ENCODE measurements at regions not wholly inside any gene's neighbourhood (a gene's known extent, or its start where the extent isn't known, plus 50 kb on each side); places are given as distances from the start of the nearest gene placed in this dataset.

- TF ChIP-seq POLR2A (IDR thresholded peaks at IDR 0.05; ENCODE audit: low read depth, low read length): no peak
- TF ChIP-seq TAF1 (IDR thresholded peaks at IDR 0.05; ENCODE audit: borderline replicate concordance, low read depth, low read length): no peak
- no peak for TF ChIP-seq POLR2AphosphoS5 (IDR thresholded peaks at IDR 0.05; ENCODE audit: low read depth, low read length)
- no peak for DNase-seq (ENCODE audit: insufficient read length)
- no peak for FAIRE-seq
These were observed 1634.1 kb downstream of the PLA2G4A start for GRCh38 chr1:188462837-188463236.

GRCh38 chr1:188463919-188464318 lies 1635.2 kb downstream of the PLA2G4A start:
- TF ChIP-seq POLR2A (IDR thresholded peaks at IDR 0.05; ENCODE audit: low read depth, low read length) (no peak), TAF1 (IDR thresholded peaks at IDR 0.05; ENCODE audit: borderline replicate concordance, low read depth, low read length) (no peak), POLR2AphosphoS5 (IDR thresholded peaks at IDR 0.05; ENCODE audit: low read depth, low read length) (no peak)
- DNase-seq (ENCODE audit: insufficient read length) (no peak), FAIRE-seq (no peak)

DNA sequence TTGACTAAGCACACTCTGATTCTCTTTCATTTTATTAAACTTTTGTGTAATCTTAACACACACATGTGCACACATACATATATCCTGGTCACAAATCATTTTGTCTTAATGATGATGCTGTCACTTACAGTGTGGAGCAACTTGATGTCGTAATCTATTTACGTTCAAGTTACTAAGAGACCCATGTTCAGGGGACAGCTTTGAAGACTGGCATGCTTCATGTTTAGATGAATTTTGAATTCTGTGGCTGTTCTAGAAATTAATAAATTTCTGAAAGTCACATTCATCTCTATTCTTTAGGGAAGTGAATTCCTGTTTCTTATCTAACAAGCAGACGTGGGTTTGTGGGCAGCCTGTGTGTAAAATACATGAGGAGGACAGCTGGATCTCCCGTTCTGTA lies 1637.8 kb downstream of the PLA2G4A start:
- no peak for TF ChIP-seq TAF1 (IDR thresholded peaks at IDR 0.05; ENCODE audit: borderline replicate concordance, low read depth, low read length)
- no peak for TF ChIP-seq POLR2AphosphoS5 (IDR thresholded peaks at IDR 0.05; ENCODE audit: low read depth, low read length)
- TF ChIP-seq POLR2A (IDR thresholded peaks at IDR 0.05; ENCODE audit: low read depth, low read length): no peak
- no peak for DNase-seq (ENCODE audit: insufficient read length)
- FAIRE-seq: no peak

GRCh38 chr1:188476606-188477005 lies 1647.9 kb downstream of the PLA2G4A start:
- DNase-seq (ENCODE audit: insufficient read length) (no peak), FAIRE-seq (no peak)
- TF ChIP-seq POLR2A (IDR thresholded peaks at IDR 0.05; ENCODE audit: low read depth, low read length): no peak
- TF ChIP-seq TAF1 (IDR thresholded peaks at IDR 0.05; ENCODE audit: borderline replicate concordance, low read depth, low read length): no peak
- TF ChIP-seq POLR2AphosphoS5 (IDR thresholded peaks at IDR 0.05; ENCODE audit: low read depth, low read length): no peak

GRCh38 chr1:188489336-188490112 lies 1660.8 kb downstream of the PLA2G4A start:
- DNase-seq (ENCODE audit: insufficient read length) (no peak), FAIRE-seq (no peak)
- TF ChIP-seq POLR2AphosphoS5 (IDR thresholded peaks at IDR 0.05; ENCODE audit: low read depth, low read length) (no peak), POLR2A (IDR thresholded peaks at IDR 0.05; ENCODE audit: low read depth, low read length) (no peak), TAF1 (IDR thresholded peaks at IDR 0.05; ENCODE audit: borderline replicate concordance, low read depth, low read length) (no peak)

- no peak for DNase-seq (ENCODE audit: insufficient read length)
- TF ChIP-seq POLR2A (IDR thresholded peaks at IDR 0.05; ENCODE audit: low read depth, low read length) (no peak), TAF1 (IDR thresholded peaks at IDR 0.05; ENCODE audit: borderline replicate concordance, low read depth, low read length) (no peak)
- no peak for FAIRE-seq
These were observed 1667.8 kb downstream of the PLA2G4A start for GRCh38 chr1:188496506-188496905.

DNA sequence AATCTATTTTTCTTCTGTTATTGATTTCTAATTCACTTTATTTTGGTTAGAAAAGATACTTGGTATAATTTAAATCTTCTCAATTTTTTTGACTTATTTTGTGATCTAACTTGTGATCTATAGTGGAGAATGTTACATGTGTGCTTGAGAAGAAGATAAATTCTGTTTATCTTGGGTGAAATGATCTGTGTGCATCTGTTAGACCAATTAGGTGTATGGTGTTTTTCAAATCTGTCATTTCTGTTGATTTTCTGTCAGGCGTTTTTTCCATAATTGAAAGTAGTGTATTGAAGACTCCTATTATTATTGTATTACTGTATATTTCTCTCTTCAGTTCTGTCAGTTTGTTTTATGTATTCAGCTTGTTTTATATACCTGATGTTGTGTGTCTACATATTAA lies 1668.3 kb downstream of the PLA2G4A start:
- DNase-seq (ENCODE audit: insufficient read length) (no peak), FAIRE-seq (no peak)
- no peak for TF ChIP-seq POLR2A (IDR thresholded peaks at IDR 0.05; ENCODE audit: low read depth, low read length)

- DNase-seq (ENCODE audit: insufficient read length) (no peak), FAIRE-seq (no peak)
- TF ChIP-seq POLR2AphosphoS5 (IDR thresholded peaks at IDR 0.05; ENCODE audit: low read depth, low read length): no peak
- TF ChIP-seq TAF1 (IDR thresholded peaks at IDR 0.05; ENCODE audit: borderline replicate concordance, low read depth, low read length): no peak
- TF ChIP-seq POLR2A (IDR thresholded peaks at IDR 0.05; ENCODE audit: low read depth, low read length): no peak
These were observed 1670.9 kb downstream of the PLA2G4A start for GRCh38 chr1:188499690-188500089.

GRCh38 chr1:188514917-188515316 lies 1686.2 kb downstream of the PLA2G4A start:
- FAIRE-seq: no peak
- TF ChIP-seq POLR2A (IDR thresholded peaks at IDR 0.05; ENCODE audit: low read depth, low read length) (no peak), POLR2AphosphoS5 (IDR thresholded peaks at IDR 0.05; ENCODE audit: low read depth, low read length) (no peak), TAF1 (IDR thresholded peaks at IDR 0.05; ENCODE audit: borderline replicate concordance, low read depth, low read length) (no peak)
- no peak for DNase-seq (ENCODE audit: insufficient read length)

GRCh38 chr1:188517139-188517538 lies 1688.4 kb downstream of the PLA2G4A start:
- TF ChIP-seq TAF1 (IDR thresholded peaks at IDR 0.05; ENCODE audit: borderline replicate concordance, low read depth, low read length): no peak
- no peak for TF ChIP-seq POLR2A (IDR thresholded peaks at IDR 0.05; ENCODE audit: low read depth, low read length)
- TF ChIP-seq POLR2AphosphoS5 (IDR thresholded peaks at IDR 0.05; ENCODE audit: low read depth, low read length): no peak
- DNase-seq (ENCODE audit: insufficient read length): no peak
- no peak for FAIRE-seq

GRCh38 chr1:188551176-188551575 lies 1722.4 kb downstream of the PLA2G4A start:
- TF ChIP-seq POLR2AphosphoS5 (IDR thresholded peaks at IDR 0.05; ENCODE audit: low read depth, low read length) (no peak), TAF1 (IDR thresholded peaks at IDR 0.05; ENCODE audit: borderline replicate concordance, low read depth, low read length) (no peak), POLR2A (IDR thresholded peaks at IDR 0.05; ENCODE audit: low read depth, low read length) (no peak)
- FAIRE-seq (no peak), DNase-seq (ENCODE audit: insufficient read length) (no peak)

GRCh38 chr1:188557053-188557452 lies 1728.3 kb downstream of the PLA2G4A start:
- TF ChIP-seq TAF1 (IDR thresholded peaks at IDR 0.05; ENCODE audit: borderline replicate concordance, low read depth, low read length) (no peak), POLR2A (IDR thresholded peaks at IDR 0.05; ENCODE audit: low read depth, low read length) (no peak), POLR2AphosphoS5 (IDR thresholded peaks at IDR 0.05; ENCODE audit: low read depth, low read length) (no peak)
- DNase-seq (ENCODE audit: insufficient read length) (no peak), FAIRE-seq (no peak)

All from GM12892 (cell line).